Stimulated activated naive CD8-positive, alpha-beta T cell treated with anti-CD3 and anti-CD28 coated beads, Interleukin-15, Interleukin-2, amounts not matched to agents 100 U/mL and 50 U/mL, for 24 hours (primary cell): ENCODE measurements at regions not wholly inside any gene's neighbourhood (a gene's known extent, or its start where the extent isn't known, plus 50 kb on each side); places are given as distances from the start of the nearest gene placed in this dataset.

Experiments used
- ATAC-seq: fragments of 150-1000 bp; cut with Tn5 transposase; one replicate; pipeline ENCODE4 v1.10.0; 2021
- DNase-seq: peaks from one replicate; pipeline ENCODE4 v3.0.0; 2021

DNA sequence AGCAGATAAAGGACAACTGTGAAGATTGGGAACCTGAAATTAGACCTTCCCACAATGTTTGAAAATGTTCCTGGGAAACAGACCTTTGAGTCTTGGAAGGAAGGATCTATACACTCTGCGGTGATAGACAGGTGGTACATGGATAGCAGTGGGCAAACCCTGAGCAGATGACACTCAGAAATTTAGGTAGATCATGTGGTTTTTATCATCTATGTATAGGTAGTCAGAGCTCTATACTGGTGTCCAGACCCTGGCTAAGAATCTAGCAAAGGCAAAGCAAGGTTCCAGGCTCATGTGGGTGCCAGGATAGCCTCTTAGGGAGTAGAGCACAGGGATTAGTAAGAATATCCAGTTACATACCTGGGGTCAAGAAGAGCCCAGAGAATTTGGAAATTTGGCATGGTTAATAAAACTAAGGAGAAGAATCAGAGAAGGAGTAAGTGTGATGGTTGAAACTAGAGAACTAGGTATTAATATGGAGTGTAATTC is 331.2 kb upstream of the FBXO33 start:
- ATAC-seq (no peak), DNase-seq (no peak)

DNA sequence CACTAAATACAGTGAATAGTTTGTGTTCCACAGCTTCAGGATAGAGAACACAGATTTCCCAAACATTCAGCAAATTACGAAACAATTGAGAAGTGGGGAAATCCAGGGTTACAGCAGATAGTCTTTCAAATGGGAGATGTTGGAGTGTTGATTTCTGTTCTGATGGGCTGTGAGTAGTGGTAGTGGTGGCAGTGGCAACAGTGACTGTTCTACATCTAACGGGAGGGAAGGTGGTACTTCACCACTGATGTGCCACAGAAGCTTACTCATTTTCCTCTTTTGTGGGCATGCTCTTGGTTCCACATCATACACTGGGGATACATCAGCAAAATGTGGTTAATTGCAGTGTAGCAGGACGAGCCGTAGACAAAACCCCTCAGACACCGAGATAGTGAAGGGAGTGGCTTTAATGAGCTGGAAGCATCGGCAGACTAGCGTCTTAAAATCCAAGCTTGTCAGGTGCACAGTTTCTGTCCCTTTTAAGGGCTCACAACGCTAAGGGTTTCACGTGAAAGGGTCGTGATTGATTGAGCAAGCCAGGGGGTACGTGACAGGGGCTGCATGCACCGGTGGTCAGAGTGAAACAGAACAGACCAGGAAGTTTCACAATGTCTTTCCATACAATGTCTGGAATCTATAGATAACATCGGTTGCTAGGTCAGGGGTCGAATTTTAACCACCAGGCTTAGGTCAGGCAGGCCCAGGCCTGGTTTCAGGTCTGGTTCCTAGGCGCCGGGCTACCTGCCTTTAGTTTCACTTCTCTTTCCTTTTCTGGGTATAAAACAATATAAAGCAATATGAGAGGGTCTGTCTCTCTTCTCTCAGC is 330.6 kb upstream of the FBXO33 start:
- DNase-seq, result peak; percentile 17
- ATAC-seq, result peak; percentile 92

DNA sequence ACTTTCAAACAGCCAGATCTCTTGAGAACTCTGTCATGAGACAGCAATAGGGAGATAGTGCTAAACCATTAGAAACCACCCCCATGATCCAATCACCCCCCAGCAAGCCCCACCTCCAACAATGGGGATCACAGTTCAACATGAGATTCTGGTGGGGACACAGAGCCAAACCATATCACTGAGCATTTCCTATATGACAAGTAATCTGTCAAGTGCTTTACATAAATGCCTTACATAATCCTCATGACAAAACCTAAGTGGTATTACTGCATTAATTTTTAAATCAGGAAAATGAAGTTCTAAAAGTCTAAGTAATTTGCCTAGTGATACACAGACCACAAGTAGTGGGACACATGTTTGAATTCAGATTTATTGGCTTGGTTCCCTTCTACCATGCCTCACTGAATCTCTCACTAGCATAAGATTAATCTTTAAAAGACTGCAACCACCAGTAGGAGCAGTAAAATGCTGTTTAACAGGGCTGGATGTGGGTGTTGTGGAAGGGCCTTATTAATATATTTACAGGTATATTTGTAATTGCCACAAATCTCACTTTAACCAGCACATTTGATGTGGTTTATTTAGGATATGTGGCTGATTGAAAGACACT is 323.1 kb upstream of the FBXO33 start:
- ATAC-seq (no peak), DNase-seq (no peak)

DNA sequence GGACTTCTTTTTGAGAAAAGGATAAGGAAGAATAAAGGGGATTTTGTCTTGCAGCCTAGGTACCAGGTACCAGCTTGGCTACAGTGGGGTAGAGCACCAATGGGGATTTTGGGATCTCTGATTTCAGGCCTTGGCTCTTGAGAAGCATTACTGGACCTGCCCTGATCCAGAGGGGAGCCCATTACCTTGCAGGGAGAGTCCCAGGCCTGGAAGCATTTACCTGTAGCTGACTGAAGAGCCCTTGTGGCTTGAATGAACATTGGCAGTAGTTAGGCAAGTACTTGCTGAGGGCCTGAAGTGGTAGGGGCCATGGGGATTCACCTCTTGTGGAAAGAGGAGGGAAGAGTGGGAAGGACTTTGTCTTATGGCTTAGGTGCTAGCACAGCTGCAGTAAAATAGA is 308.2 kb upstream of the FBXO33 start:
- DNase-seq, result no peak
- no peak for ATAC-seq

DNA sequence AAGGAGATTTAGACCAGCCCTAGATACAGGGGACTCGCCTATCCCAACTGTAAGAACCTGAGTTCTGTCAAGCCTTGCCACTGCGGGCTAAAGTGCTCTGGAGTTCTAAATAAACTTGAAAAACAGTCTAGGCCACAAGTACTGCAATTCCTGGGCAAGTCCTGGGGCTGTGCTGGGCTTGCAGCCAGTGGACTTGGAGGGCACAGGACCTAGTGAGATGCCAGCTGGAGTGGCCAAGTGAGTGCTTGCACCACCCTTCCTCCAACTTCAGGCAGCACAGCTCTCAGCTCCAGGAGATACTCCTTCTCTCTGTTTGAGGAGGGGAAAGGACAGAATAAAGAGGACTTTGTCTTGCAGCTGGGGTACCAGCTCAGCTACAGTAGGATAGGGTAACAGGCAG is 307.6 kb upstream of the FBXO33 start:
- no peak for DNase-seq
- no peak for ATAC-seq

DNA sequence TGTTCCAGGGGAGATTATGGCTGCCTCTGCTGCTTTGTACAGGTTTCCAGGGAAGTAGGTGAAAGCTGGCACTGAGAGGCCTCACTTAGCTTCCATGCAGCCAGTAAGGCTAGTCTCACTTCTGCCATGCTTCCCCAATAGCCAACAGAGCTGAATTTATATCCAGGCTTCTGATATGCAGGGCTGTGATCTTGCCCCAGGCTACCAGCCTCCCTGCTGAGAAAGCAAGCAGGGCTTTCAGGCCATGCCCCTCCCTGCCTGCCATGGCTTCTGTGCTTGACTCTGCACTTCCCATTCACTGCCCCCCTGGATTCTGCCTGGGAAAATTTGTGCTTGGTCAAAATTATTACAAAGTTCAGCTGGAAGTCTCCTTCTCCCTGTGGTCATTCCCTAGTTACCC is 302.1 kb upstream of the FBXO33 start:
- ATAC-seq, result no peak
- no peak for DNase-seq

DNA sequence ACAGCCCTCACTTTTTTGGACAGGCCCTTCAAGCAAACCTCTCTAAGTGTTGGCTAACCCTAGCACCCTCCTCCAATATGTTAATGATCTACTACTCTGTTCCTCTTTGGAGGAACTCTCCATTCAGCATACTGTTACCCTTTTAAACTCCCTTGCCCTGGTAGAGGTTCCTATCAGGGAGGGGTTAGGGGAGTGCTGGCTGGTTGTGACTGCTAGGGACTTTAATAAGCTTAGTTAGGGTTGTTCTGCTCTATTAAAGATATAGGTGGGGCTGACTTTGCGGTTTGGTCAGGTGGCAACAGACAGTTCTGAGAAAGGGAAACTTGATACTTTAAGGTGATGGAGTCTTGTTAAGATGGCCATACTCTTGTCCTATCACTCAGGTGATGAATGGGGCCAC is 301.5 kb upstream of the FBXO33 start:
- ATAC-seq (no peak), DNase-seq (no peak)

DNA sequence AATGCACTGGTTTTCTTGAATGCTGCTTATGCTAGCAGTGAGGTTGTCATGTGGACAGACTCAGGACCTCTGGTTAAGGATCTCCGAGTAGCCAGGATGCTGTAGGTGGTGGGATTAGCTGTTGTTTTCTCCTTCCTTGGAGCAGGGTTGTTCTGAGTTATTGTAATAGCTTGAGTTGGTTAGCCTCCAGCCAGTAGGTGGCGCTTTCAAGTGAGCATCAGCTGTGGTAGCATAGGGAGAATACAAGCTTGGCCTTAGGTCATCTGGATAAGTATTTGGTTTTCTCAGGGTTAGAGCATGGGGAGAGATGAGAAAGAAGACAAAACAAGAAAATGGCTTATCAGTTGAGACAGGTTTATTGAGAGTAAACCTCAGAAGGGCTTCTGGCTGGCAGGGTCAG is 299.7 kb upstream of the FBXO33 start:
- DNase-seq, result peak; percentile 28
- ATAC-seq, result no peak

DNA sequence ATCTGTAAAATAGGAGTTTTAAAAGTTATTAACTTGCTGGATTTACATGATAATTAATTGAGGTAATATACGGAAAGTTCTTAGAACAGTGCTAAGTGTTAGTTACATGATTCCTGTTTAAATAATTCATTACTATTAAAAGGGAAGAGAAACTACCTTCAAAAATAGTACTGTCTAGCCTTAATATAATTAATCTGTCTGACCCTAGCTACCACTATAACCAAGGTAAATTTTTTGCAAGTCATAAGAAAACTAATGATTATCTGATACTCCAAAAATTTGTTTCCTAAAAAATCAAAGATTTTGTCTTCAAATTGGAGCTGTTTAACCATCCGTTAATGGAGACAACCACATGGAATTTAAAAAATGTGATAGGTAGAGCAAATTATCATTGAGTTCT is 294.3 kb upstream of the FBXO33 start:
- no peak for ATAC-seq
- no peak for DNase-seq

DNA sequence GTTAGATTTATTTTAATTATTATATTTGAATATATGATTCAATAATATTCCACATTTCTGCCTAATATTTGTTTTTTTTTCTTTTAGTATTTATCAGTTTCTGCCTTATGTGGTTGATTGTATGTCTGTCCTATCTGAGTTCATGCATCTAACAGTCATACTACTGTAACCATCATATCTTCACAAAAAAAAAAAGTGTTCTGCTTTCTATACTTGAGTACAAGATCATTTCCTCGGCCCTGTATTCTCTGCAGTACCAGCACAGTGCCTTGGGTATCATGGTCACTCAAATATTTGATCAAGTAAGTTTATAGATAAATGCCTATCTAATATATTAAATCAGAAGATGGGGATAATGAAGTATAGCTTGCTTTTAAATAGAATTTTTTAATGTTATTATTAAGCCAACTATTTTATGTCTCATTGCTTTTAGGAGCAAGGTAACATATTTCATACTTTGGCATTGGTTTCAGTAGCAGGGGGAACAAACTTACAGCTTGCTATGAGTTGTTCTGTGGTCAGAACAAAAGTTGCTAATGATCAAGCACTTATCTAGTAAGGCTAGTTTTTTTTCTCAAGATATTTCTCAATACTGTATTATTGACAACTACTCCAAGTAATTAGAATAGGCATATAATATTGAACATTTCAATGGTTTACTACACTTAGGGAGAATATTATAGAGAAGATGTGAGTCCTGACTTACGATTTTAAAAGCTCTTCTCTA is 290.5 kb upstream of the FBXO33 start:
- DNase-seq, result no peak
- no peak for ATAC-seq

DNA sequence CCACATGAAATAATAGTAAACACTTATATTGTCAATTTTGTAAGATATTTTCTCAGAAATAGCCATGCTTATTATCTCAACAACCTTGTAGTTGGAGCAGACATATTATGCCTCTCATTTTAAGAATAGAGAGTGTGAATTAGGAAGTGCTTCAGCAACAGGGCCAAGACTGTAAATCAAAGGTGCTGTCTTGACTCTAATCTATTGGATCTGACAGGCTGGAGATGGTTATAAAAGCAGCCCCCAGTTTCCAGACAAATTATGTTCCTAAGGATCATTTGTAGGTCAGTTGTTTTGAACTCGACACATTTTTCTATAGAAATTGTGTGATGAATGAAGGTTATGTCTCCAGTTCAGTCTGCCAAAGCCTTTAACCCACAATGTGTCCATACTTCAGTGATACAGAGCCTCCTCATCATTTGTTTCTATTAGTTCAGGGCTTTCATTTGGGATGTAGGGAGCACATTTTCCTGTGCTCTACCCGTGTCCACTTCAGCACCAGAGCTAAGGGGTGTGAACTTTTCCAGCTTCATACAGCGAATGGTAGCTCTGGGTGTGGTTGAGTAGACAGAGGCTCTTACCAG is 284.8 kb upstream of the FBXO33 start:
- ATAC-seq (no peak), DNase-seq (no peak)

DNA sequence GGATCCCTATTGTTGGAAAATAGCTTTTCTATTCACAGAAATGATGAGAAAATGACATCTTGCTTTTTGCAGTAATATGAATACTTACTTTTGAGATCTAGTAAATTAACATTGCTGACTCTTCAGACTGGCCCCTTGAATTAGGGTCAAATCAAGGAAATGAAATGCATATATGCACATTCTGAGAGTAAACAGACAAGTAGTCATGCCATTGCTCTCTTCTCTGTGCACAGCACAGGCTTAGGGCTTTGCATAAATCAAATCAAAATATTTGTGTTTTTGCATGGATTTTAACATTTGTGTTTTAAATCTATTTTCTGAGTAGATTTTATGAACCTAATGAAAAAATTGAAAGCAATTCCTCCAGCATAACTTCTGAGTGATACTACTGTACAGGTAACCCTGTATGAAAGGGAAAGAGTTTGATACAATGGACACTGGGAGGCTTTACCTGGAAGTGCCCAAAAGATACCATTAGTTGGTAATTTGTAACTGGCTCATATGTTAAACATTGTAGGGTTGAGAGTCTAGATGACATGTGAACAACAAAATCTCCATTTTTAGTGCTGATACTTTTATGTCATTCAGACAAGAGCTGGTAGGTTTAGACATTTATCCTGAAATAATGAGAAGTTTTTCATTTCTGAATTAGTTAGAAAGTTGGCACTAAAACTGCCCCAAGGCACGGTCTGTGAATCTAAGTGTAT is 280.2 kb upstream of the FBXO33 start:
- DNase-seq (no peak), ATAC-seq (no peak)

DNA sequence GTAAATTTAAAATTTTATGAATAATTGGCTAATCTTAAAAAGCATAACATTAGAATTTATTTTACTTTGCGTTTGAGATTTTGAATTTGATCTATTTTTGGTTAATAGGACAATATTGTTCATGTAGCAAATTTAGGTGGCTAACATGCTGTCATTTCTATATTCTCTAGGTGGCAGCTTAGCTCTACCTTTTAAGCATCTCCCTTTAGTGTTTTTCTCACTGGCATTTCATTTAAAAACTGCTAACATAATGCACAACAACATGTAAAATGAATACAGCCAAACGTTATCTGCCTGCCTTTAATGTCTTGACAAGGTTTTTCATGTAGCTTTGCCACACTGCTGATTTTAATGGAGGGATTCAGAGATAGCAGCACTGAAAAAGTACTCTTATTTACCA is 272.4 kb upstream of the FBXO33 start:
- ATAC-seq (no peak), DNase-seq (no peak)

DNA sequence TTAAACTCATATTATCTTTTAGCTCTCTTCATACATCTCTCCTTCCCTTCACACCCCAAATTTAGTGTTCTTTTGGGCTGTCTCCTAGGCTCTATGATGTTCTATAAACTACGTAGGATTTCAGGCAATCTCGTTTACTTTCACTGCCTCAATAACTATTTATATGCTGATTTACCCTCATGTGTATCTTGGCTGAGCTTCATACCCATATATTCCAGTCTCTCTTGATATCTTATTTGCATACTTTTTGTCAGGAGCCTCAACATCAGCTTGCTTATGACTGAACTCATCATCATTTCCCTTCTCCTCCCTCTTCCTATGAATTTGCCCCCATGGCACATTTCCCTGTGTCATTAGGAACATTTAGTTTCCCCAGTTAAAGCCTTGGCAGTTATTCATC is 262.1 kb upstream of the FBXO33 start:
- DNase-seq (no peak), ATAC-seq (no peak)

DNA sequence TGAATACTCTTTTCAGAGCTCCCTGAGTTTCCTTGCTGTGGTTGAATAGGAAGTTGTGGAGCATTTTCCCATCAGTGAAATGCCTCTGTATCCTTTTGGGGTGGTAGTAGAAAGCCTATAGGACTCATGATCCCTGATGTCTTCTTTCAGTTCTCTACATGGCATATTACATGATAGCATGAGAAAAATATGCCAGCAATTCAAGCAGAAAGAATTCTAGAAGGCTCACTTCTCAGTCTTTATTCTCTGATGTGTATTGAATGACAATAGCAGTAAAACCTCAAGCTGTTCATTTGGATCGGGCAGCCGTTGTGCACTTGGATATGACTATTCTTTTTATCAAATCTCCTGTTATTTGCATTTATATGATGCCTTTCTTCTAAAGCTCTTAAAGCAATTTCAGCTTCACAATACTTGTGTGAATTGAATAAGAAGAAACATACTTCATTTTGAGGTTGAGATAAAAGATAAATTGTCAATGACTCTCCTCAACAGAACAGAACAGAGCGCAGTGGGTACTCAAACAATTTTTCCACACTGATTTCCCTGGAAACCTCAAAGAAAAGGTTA is 251.5 kb upstream of the FBXO33 start:
- ATAC-seq (no peak), DNase-seq (no peak)

DNA sequence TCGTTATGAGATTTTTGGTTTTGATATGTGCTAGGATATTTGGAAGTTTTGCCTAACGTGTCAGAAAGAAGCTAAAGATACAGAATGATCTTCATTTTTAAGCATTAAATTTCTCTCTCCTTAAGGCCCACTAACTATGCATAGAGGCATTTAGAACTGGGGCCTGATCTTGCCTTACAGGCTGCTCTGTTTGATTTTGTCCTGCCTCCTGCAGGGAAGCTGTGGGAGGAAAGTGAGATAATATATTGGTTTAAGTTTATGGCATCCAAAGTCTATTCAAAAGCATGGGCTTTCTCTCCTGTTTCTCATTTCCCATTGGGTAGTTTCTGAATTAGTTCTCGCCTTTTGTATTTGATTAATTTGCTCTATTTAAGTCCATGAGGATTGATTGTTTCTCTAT is 250.3 kb upstream of the FBXO33 start:
- no peak for ATAC-seq
- no peak for DNase-seq

DNA sequence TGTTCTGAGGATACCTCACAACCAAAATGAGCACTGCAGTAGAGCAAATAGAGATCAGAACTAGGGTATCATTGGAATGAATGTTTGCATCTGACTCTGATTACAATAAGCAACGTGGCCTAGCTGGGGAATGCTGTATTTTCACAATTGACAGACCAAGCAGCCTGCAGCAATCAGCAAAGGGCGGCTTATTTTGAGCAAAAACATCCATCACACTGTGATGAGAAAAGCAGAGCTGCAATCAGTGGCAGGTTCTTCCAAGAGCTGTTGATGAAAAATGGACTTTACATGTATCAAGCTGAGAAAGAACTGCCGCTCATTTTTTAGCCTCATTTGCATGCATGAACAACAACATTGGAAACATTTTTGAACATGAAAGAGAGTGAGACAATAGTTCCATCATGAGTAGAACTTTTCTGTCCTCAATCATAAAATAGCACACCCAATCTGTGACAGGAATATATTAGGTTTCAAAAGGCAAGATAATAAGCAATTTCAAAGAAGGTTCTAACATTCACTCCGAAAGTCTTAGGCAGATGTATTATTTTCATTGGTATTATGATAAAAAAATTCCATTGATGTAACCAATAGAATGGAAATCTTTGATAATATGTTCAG is 249.7 kb upstream of the FBXO33 start:
- ATAC-seq (peak; percentile 48), DNase-seq (no peak)

DNA sequence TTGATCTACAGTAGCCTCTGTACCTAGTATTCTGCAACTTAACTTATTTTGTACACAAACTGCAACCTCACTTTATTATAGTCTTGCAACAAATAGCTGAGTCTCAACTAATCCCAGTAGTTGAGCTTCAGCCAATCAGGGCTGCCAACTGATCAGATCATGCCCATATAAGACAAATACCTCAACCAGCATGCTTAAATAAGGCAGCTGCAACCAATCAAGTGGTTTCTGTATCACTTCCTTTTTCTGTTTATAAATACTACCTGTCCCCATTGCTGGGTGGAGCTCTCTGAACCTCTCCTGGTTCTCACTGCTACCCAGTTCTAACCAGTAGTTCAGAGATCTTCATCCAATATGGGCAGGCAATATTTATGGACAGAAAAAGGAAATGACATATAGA is 248.5 kb upstream of the FBXO33 start:
- DNase-seq, result no peak
- no peak for ATAC-seq

DNA sequence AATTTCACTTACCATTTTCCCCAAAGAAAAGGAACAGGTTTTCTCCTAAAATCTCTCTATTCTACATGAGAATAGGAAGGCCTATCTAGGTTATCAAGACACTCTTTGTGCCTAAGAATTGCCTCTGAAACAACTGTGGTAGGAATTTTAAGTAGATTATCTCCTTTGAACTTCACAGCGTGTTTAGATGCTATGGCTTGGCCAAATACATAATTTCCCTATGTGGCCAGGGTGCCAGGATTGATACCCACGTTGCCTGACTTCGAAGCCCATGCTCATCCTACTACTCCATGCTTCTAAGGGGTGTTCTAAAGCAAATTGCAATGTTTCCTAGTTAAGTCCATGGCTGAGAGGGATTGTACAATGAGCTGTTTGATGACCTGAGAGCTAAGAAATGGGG is 241.5 kb upstream of the FBXO33 start:
- no peak for ATAC-seq
- DNase-seq, result no peak

DNA sequence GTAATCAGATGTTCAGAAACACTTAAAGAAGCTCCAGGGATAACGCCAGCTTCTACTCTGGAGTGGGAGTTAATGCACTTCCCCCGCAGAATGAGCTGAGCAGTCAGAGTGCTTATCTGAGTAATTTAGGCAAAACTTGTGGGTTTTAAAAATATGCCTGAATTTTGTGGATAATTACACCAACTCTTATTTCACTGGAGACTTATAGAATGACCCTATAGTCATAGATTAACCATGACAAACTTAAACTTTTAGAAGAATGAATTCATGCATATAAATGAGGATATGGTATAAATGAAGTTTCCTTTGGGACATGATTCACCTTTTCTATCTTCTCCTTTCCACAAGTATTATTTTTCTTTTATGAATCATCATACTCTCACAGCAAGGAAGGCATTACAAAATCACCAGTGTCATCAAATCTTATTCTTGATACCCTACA is 241.1 kb upstream of the FBXO33 start:
- ATAC-seq (peak; percentile 88), DNase-seq (no peak)

DNA sequence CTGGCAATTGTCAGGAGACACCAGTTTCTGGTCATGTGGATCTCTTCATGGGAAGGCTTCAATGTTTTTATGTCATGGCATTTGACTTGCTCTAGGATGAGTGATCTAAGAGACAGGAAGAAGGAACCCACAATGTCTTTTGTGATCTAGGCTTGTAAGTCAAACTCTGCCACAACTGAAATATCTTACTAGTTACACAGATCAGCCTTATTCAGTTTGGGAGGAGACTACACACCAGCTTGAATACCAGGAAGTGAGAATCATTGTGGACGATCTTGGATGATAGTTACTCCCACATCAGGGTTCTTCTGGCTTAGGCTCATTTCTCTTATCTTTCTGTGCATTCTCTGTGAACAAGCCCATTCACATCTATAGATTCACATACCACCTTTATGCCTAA is 236.2 kb upstream of the FBXO33 start:
- peak; percentile 10 for ATAC-seq

More for the DNA sequence above, 236.2 kb upstream of the FBXO33 start:
- DNase-seq, result no peak
